GM12874 (cell line): ENCODE measurements at regions not wholly inside any gene's neighbourhood (a gene's known extent, or its start where the extent isn't known, plus 50 kb on each side); places are given as distances from the start of the nearest gene placed in this dataset.

ENCODE experiments used
- TF ChIP-seq, protein P1 (sequence below): IDR thresholded peaks from 2 replicates; pipeline ENCODE4 v1.5.1; 2011; ENCODE audit warnings: low read depth, mild to moderate bottlenecking, control low read depth, low read length, moderate library complexity; ENCODE audit not compliant: insufficient read depth

DNA sequence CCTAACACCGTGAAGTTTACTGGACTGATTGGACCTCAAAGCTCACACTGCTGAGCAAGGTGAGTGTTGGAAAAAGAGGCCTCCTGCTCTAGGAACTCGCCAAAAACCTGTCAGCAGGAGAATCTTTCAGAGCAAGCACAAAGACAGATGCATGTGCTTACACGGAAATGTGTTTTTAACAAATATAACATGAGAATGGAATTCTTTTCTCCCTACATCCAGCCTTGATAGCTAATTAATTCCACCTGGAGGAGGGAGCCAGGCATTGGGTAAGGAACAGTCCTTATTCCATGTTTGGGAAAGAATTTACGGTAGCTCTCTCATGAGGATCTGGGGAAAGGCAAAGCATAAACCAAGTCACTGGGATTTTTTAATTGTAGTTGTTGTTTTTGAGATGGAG, 98.8 kb downstream of the KLF4 start:
- TF ChIP-seq, protein P1, sequence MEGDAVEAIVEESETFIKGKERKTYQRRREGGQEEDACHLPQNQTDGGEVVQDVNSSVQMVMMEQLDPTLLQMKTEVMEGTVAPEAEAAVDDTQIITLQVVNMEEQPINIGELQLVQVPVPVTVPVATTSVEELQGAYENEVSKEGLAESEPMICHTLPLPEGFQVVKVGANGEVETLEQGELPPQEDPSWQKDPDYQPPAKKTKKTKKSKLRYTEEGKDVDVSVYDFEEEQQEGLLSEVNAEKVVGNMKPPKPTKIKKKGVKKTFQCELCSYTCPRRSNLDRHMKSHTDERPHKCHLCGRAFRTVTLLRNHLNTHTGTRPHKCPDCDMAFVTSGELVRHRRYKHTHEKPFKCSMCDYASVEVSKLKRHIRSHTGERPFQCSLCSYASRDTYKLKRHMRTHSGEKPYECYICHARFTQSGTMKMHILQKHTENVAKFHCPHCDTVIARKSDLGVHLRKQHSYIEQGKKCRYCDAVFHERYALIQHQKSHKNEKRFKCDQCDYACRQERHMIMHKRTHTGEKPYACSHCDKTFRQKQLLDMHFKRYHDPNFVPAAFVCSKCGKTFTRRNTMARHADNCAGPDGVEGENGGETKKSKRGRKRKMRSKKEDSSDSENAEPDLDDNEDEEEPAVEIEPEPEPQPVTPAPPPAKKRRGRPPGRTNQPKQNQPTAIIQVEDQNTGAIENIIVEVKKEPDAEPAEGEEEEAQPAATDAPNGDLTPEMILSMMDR = no peak

DNA sequence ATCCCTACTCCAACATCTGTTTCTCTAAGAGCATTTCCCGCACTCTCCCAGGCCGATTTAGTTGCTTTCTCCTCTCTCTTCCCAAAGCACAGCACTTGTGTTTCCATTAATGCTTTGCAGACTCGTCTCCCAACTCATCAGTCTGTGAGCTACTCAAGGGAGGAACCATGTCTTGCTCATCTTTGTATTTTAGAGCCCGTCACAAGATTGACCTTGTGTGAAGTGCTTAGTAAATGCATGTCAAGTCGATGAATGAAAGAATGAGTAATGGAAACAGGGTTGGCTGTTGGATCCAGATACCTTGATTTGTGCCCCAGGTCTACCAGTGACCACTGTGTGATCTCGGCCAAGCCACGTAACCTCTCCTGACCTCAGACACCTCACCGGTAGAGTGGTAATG, 99.3 kb downstream of the KLF4 start:
- TF ChIP-seq, protein P1 = no peak

DNA sequence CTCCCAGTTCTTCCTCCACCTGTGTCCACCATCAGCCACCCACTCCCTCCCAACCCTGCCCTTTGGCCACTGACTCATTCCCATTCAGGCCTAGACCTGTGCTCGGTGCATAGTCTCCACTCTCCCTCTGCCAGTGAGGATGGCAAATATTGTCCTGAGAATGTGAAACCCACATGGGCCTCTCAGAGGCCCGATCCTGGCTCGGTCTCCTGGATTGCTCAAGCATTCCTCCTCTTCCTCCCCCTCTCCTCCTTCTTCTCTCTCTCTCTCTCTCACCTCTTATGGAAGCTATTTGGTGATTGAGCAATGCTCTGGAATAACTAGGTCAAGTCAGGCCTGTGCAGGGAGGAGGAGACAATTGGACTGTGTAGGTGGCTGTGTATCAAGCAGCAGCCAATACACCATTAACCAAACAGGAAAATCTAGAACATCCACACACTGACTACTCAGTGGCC, 99.9 kb downstream of the KLF4 start:
- TF ChIP-seq, protein P1 = no peak

DNA sequence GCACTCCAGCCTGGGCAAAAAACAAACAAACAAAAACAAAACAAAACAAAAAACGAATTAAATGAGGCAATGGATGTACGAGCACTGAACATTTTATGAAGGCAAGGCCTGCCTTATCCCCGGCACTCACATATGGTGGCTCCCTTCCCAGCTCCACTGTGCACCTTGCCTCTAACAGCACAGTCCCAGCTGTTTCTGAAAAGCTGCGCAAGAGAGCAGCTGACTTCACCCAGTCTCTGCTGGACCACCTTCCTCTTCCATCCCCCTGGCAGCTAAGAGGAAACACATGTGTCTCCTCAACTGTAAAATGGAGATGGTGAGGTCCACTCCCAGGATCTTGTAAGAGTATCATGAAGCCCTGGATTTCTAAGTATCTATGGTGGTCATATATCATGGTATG, 100.7 kb downstream of the KLF4 start:
- TF ChIP-seq, protein P1 = no peak

DNA sequence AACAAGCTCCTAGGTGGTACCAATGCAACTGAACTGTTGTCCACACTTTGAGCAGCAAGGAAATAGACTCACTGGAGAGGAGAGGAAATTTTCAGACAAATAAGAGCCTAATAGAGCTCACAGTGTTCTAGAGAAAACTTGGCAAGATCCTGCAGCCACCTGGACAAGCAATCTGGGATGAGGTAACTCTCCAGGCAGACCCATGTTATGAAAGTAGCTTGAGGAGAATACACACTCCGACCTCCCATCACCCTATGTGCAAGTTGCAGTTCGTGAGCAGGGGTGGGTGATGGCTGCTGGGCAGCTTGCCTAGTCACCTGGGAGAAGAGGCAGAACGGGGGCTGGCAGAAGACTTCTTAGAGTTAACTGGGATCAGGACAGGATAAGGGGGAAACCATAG, 102.2 kb downstream of the KLF4 start:
- TF ChIP-seq, protein P1 = no peak

DNA sequence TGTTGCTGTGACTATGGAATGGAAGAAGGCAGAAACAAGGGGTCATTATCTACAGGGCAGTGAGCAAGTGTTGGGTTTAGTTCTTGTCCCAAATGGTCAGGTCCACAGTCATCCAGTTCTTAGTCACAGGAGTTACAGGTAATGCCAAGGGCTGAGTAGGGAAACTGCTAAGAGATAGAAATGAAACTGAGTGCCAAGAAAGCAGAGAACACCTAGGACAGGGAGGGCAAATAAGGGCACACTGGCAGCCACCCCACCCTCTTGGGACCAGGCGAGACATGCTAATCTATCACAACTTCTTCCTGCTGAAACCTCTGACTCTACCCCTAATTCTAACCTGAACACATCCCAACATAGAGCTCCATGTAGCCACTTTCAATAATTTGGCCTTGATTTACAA, 103.2 kb downstream of the KLF4 start:
- TF ChIP-seq, protein P1 = no peak
